ENCODE measurements at regions not wholly inside any gene's neighbourhood (a gene's known extent, or its start where the extent isn't known, plus 50 kb on each side); places are given as distances from the start of the nearest gene placed in this dataset.
"Not testable (repeated sequence)": the region's sequence is repeated elsewhere in the genome, so short reads cannot be mapped to it uniquely, and the experiment has no call there.

DNA sequence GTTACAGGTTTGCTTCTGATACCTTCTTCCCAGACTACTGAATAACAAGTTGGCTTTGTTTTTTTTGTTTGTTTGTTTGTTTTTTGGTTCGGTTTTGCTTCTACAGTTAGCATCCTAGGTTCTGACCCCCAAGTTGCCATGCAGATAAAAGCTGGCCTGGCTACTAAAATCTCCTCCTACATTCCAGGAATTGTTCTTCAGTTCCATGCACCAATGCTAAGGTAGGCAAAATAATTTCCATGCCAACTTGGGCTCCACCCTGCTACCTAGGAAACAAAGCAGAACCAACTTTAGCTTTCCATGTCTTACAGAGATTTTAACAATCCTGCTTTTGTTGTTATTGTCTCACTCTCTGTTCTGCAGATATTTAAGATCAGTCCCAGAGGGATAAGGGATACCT, 495.5 kb upstream of the SOX9 start:
- Histone ChIP-seq H3K9me3 (ENCODE audit: control insufficient read depth, low read length) (no peaks in the 10 kb centered on the region), H3K4me1 (ENCODE audit: control insufficient read depth, insufficient read depth, low read length) (no peaks in the 10 kb centered on the region), H3K27ac (ENCODE audit: low read length) (no peak overlapping the region), H3K4me3 (ENCODE audit: low read length) (no peak overlapping the region), H3K27me3 (ENCODE audit: control insufficient read depth, insufficient read depth) (no peaks in the 10 kb centered on the region)
- ATAC-seq (no peak), DNase-seq (no peak)
- intact Hi-C loops (cut with DNase I) = no loop called here
- WGBS = 70% methylated on average over 1 of the region's 1 CpG

DNA sequence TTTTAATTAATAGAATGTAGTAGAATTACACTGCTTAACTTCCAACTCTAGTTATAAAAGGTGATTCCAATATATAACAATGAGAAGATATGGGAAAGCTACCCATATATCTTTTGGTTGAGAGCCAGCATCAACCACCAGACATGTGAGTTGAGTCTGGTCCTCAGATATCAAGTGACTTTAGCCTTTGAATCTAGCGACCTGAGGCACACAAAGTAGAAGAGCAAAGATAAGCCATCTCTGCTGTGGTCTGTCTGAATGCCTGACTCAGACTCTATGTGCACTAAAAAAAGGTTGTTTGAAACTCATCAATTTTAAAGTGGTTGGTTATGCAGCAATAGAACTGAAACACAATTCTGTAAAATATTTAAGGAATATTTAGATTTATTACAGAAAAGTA, 492.5 kb upstream of the SOX9 start:
- H3K27me3 ChIP-seq (ENCODE audit: control insufficient read depth, insufficient read depth) = no peaks in the 10 kb centered on the region
- ATAC-seq = no peak
- no peak for DNase-seq
- H3K4me1 ChIP-seq (ENCODE audit: control insufficient read depth, insufficient read depth, low read length) = no peaks in the 10 kb centered on the region
- H3K9me3 ChIP-seq (ENCODE audit: control insufficient read depth, low read length) = no peaks in the 10 kb centered on the region
- 28% methylated on average over 1 of the region's 1 CpG for WGBS
- no peak overlapping the region for H3K4me3 ChIP-seq (ENCODE audit: low read length)
- intact Hi-C loops (cut with DNase I) = no loop called here
- H3K27ac ChIP-seq (ENCODE audit: low read length) = no peak overlapping the region

GRCh38 chr17:71631483-71631882, 489.3 kb upstream of the SOX9 start:
- intact Hi-C loops (cut with DNase I) = no loop called here
- 50% methylated on average over 1 of the region's 1 CpG for WGBS
- ATAC-seq = no peak

DNA sequence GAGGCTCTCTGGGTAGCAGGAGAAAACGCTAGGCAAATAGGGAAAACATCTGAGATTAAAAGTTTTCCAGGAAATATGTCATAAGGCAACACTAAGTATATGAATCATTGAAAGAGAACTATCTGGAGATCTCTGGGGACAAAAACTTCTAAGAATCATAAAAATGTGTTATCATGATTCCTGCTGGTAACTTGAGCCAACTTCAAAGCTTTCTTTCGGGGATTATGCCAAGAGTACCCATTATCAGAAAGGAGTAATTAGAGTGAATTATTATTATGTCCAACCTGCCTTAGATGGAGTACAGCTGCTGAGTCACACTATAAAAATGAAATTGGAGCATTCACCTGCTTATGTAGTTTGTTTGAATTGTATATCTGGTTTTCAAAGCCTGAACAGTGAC, 488.5 kb upstream of the SOX9 start:
- no peak for DNase-seq
- Histone ChIP-seq H3K9me3 (ENCODE audit: control insufficient read depth, low read length) (no peaks in the 10 kb centered on the region), H3K4me3 (ENCODE audit: low read length) (no peak overlapping the region), H3K27ac (ENCODE audit: low read length) (no peak overlapping the region), H3K27me3 (ENCODE audit: control insufficient read depth, insufficient read depth) (no peaks in the 10 kb centered on the region), H3K4me1 (ENCODE audit: control insufficient read depth, insufficient read depth, low read length) (no peaks in the 10 kb centered on the region)
- ATAC-seq = no peak
- WGBS = 26% methylated on average over 2 of the region's 2 CpGs
- intact Hi-C loops (cut with DNase I) = no loop called here

More at GRCh38 chr17:71631483-71631882, 489.3 kb upstream of the SOX9 start:
- Histone ChIP-seq H3K9me3 (ENCODE audit: control insufficient read depth, low read length) (no peaks in the 10 kb centered on the region), H3K4me1 (ENCODE audit: control insufficient read depth, insufficient read depth, low read length) (no peaks in the 10 kb centered on the region), H3K27ac (ENCODE audit: low read length) (no peak overlapping the region), H3K4me3 (ENCODE audit: low read length) (no peak overlapping the region), H3K27me3 (ENCODE audit: control insufficient read depth, insufficient read depth) (no peaks in the 10 kb centered on the region)
- no peak for DNase-seq

- no peak for DNase-seq
- intact Hi-C loops (cut with DNase I) = no loop called here
These were observed 487.4 kb upstream of the SOX9 start for GRCh38 chr17:71633391-71633849.

DNA sequence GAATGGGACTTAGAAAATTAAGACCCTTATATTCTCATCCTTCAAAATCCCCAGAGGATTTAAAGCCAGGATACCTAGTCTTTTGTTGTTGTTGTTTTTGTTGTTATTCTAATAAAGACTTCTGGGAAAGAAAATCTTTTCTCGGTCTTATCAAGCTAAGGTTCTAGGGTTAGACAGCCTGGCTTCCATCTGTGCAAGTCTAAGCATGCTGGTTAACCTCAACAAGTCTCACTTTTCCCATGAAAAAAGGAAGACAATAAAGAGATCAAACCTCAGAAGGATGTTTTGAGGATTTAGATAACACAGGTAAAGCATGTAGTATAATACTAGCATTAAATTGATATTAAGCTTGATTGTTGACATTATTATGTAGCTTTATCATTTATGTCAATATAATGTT, 486.4 kb upstream of the SOX9 start:
- H3K9me3 ChIP-seq (ENCODE audit: control insufficient read depth, low read length) = no peaks in the 10 kb centered on the region
- no peaks in the 10 kb centered on the region for H3K27me3 ChIP-seq (ENCODE audit: control insufficient read depth, insufficient read depth)
- H3K27ac ChIP-seq (ENCODE audit: low read length) = no peak overlapping the region
- intact Hi-C loops (cut with DNase I) = no loop called here
- no peaks in the 10 kb centered on the region for H3K4me1 ChIP-seq (ENCODE audit: control insufficient read depth, insufficient read depth, low read length)
- DNase-seq (no peak), ATAC-seq (no peak)
- no peak overlapping the region for H3K4me3 ChIP-seq (ENCODE audit: low read length)
- 58% methylated on average over 1 of the region's 1 CpG for WGBS

More at GRCh38 chr17:71633391-71633849, 487.4 kb upstream of the SOX9 start:
- H3K27me3 ChIP-seq (ENCODE audit: control insufficient read depth, insufficient read depth) = no peaks in the 10 kb centered on the region
- no peak for ATAC-seq
- H3K9me3 ChIP-seq (ENCODE audit: control insufficient read depth, low read length) = no peaks in the 10 kb centered on the region
- no peak overlapping the region for H3K27ac ChIP-seq (ENCODE audit: low read length)
- no peak overlapping the region for H3K4me3 ChIP-seq (ENCODE audit: low read length)
- H3K4me1 ChIP-seq (ENCODE audit: control insufficient read depth, insufficient read depth, low read length) = no peaks in the 10 kb centered on the region
- WGBS = 53% methylated on average over 4 of the region's 4 CpGs

DNA sequence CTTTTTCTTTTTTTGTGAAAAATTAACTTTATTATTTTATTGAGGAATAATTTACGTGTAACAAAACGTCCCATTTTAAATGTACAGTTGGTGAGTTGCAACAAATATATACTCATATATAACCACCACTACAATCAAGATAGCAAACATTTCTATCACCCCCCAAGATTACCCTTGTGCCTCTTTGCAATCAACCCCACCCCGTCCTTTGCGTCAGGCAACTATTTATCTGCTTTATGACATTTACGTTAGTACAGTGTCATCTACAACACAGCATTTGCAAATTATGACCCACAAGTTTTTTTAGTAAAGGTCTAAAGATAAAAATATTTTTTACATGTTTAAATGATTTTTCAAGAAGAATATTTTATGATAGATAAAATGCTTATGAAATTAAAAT, 485.6 kb upstream of the SOX9 start:
- no peak for DNase-seq
- intact Hi-C loops (cut with DNase I) = no loop called here
- no peak overlapping the region for H3K27ac ChIP-seq (ENCODE audit: low read length)
- ATAC-seq = no peak
- no peaks in the 10 kb centered on the region for H3K9me3 ChIP-seq (ENCODE audit: control insufficient read depth, low read length)
- no peaks in the 10 kb centered on the region for H3K27me3 ChIP-seq (ENCODE audit: control insufficient read depth, insufficient read depth)
- no peak overlapping the region for H3K4me3 ChIP-seq (ENCODE audit: low read length)
- WGBS = 85% methylated on average over 5 of the region's 5 CpGs
- H3K4me1 ChIP-seq (ENCODE audit: control insufficient read depth, insufficient read depth, low read length) = no peaks in the 10 kb centered on the region

DNA sequence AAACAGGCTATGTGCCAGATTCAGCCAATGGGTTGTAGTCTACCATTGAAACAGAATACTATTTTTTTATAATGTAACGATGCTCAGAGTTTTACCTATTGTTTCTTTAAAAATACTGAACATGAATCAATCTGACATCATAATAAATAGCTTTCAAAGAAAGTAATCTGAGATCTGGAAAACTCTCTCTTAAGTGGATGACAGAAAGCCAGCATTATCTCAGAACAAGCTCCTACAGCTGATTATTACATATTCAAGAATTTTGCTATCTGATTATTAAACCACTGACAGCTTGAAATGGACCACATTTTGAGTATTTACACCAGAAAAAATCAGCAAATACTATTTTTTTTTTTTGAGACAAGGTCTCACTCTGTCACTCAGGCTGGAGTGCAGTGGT, 484.2 kb upstream of the SOX9 start:
- no peaks in the 10 kb centered on the region for H3K4me1 ChIP-seq (ENCODE audit: control insufficient read depth, insufficient read depth, low read length)
- no peaks in the 10 kb centered on the region for H3K27me3 ChIP-seq (ENCODE audit: control insufficient read depth, insufficient read depth)
- intact Hi-C loops (cut with DNase I) = no loop called here
- H3K4me3 ChIP-seq (ENCODE audit: low read length) = no peak overlapping the region
- no peak overlapping the region for H3K27ac ChIP-seq (ENCODE audit: low read length)
- WGBS = 59% methylated on average over 1 of the region's 1 CpG
- H3K9me3 ChIP-seq (ENCODE audit: control insufficient read depth, low read length) = no peaks in the 10 kb centered on the region
- ATAC-seq = no peak
- no peak for DNase-seq

- H3K4me3 ChIP-seq (ENCODE audit: low read length) = no peak overlapping the region
- no peaks in the 10 kb centered on the region for H3K27me3 ChIP-seq (ENCODE audit: control insufficient read depth, insufficient read depth)
- 83% methylated on average over 4 of the region's 4 CpGs for WGBS
- H3K4me1 ChIP-seq (ENCODE audit: control insufficient read depth, insufficient read depth, low read length) = no peaks in the 10 kb centered on the region
- no peak for DNase-seq
- ATAC-seq = no peak
- H3K9me3 ChIP-seq (ENCODE audit: control insufficient read depth, low read length) = no peaks in the 10 kb centered on the region
- H3K27ac ChIP-seq (ENCODE audit: low read length) = no peak overlapping the region
- intact Hi-C loops (cut with DNase I) = no loop called here
These were observed 482.2 kb upstream of the SOX9 start for GRCh38 chr17:71638668-71639067.

DNA sequence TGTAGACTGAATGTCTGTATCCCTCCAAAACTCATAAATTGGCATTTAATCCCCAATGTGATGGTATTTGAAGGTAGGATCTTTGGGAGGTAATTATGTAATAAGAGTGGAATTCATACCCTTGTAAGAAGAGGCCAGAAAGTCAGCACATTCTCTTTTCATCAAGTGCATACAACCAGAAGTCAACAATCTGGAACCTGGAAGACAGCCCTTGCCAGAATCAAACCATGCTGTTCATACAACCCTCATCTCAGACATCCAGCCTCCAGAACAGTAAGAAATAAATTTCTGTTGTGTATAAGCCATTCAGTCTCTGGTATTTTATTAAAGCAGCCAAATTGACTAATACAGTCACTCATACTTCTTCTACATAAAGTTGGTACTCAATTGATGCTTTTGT, 481.0 kb upstream of the SOX9 start:
- ATAC-seq = no peak
- Histone ChIP-seq H3K4me3 (ENCODE audit: low read length) (no peak overlapping the region), H3K9me3 (ENCODE audit: control insufficient read depth, low read length) (no peaks in the 10 kb centered on the region), H3K4me1 (ENCODE audit: control insufficient read depth, insufficient read depth, low read length) (no peaks in the 10 kb centered on the region), H3K27ac (ENCODE audit: low read length) (no peak overlapping the region), H3K27me3 (ENCODE audit: control insufficient read depth, insufficient read depth) (no peaks in the 10 kb centered on the region)
- intact Hi-C loops (cut with DNase I) = no loop called here
- no peak for DNase-seq

DNA sequence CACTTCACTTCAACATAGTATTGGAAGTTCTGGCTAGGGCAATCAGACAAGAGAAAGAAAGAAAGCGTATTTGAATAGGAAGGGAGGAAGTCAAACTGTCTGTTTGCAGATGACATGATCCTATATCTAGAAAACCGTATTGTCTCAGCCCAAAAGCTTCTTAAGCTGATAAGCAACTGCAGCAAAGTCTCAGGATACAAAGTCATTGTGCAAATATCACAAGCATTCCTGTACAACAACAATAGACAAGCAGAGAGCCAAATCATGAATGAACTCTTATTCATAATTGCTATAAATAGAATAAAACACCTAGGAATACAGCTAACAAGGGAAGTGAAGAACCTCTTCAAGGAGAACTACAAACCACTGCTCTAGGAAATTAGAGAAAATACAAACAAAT, 473.9 kb upstream of the SOX9 start:
- WGBS = 49% methylated on average over 2 of the region's 2 CpGs
- H3K27me3 ChIP-seq (ENCODE audit: control insufficient read depth, insufficient read depth); ATAC-seq; H3K4me3 ChIP-seq (ENCODE audit: low read length); H3K27ac ChIP-seq (ENCODE audit: low read length); DNase-seq; H3K4me1 ChIP-seq (ENCODE audit: control insufficient read depth, insufficient read depth, low read length); H3K9me3 ChIP-seq (ENCODE audit: control insufficient read depth, low read length); intact Hi-C loops (cut with DNase I): not testable (repeated sequence)

- ATAC-seq; DNase-seq; H3K27me3 ChIP-seq (ENCODE audit: control insufficient read depth, insufficient read depth); H3K27ac ChIP-seq (ENCODE audit: low read length); intact Hi-C loops (cut with DNase I); H3K4me3 ChIP-seq (ENCODE audit: low read length); H3K9me3 ChIP-seq (ENCODE audit: control insufficient read depth, low read length); H3K4me1 ChIP-seq (ENCODE audit: control insufficient read depth, insufficient read depth, low read length): not testable (repeated sequence)
- WGBS = 98% methylated on average over 2 of the region's 2 CpGs
These were observed 472.5 kb upstream of the SOX9 start for GRCh38 chr17:71648342-71648741.
